Heart left ventricle (tissue), 13 donors: ENCODE measurements at regions not wholly inside any gene's neighbourhood (a gene's known extent, or its start where the extent isn't known, plus 50 kb on each side); places are given as distances from the start of the nearest gene placed in this dataset.

Experiments
- CTCF ChIP-seq, 12 donors: fragments of 200-600 bp; sonication (generic) in 4 of 12; IDR thresholded peaks; one replicate each; pipeline versions ENCODE4 v1.5.0 to v1.8.0; 2018 to 2022; ENCODE audit warnings: antibody characterized with exemption in 12 of 12, mild to moderate bottlenecking in 5 of 12
- POLR2A ChIP-seq, 2 donors: fragments of 450-650 bp; IDR thresholded peaks; one replicate each; pipeline ENCODE4 v1.6.1; 2017; ENCODE audit warnings: antibody characterized with exemption in 2 of 2, mild to moderate bottlenecking in 2 of 2, moderate library complexity in 2 of 2
- donor health status: ischemic (EF 13 %, LVEDD 7.1; RV severe dilation, severe dysfunction).
- donor health status: DM: no; HTN: yes; CAD: no.
- donor health status: DM: no; HTN: no; CAD: no.
- donor health status: ischemic (EF 25% LVEDD 6.9; RV normal size, moderate dysfunction).
- donor health status: ischemic (EF 25% LVEDD 5.7; RV mildly dilated, moderate dysfunction).
- donor health status: ischemic (EF 35%, LVEDD 5.7; RV mildly dilated, moderate dysfunction).
- donor health status: nonischemic (EF 11% LVEDD 7.7; RV severe dilation, severe dysfunction).
- donor health status: DM: yes; HTN: yes; CAD: no.
- donor health status: PGD.
- donor health status: ischemic (EF 29% LVEDD 5.4; RV normal size, mild dysfunction).
- donor health status: nonischemic (EF 23%, LVEDD 6.1; RV moderate dilation, normal function).

- TF ChIP-seq POLR2A (IDR thresholded peaks at IDR 0.05) (no peak), CTCF (IDR thresholded peaks at IDR 0.05) (no peak)
Observed at GRCh38 chr14:101075801-101076413, 172.4 kb upstream of the RTL1 start.
